ENCODE measurements at regions not wholly inside any gene's neighbourhood (a gene's known extent, or its start where the extent isn't known, plus 50 kb on each side); places are given as distances from the start of the nearest gene placed in this dataset.

- peaks cover 0 to 23% (median 2%) of the 10 kb centered on the region in 11 donors for H3K9me3 Mint-ChIP-seq
- no peak overlapping the region for H3K4me3 Mint-ChIP-seq
- DNase-seq (no peak), ATAC-seq (no peak)
- Histone ChIP-seq H3K4me3 (ENCODE audit: low read length) (no peak overlapping the region), H3K27ac (ENCODE audit: low read depth, low read length) (no peak overlapping the region), H3K9me3 (ENCODE audit: control insufficient read depth in 2 of 3, low read length in 3 of 3) (peaks cover 0 to 12% (median 0%) of the 10 kb centered on the region in 3 experiments), H3K36me3 (ENCODE audit: control insufficient read depth in 2 of 3, insufficient read depth in 3 of 3, low read length in 3 of 3) (no peaks in the 10 kb centered on the region), H3K4me1 (ENCODE audit: control insufficient read depth in 2 of 2, insufficient read depth in 2 of 2, low read length in 2 of 2) (no peaks in the 10 kb centered on the region), H3K27me3 (ENCODE audit: control insufficient read depth in 2 of 2, insufficient read depth in 2 of 2, low read length in 2 of 2) (no peaks in the 10 kb centered on the region)
- H3K4me1 Mint-ChIP-seq = no peaks in the 10 kb centered on the region
- POLR2A ChIA-PET = no interaction called here
- H3K27ac Mint-ChIP-seq = no peak overlapping the region
- no peaks in the 10 kb centered on the region for H3K27me3 Mint-ChIP-seq
- intact Hi-C loops (cut with micrococcal nuclease) = no loop called here
- CTCF ChIA-PET = no interaction called here
- H3K36me3 Mint-ChIP-seq = no peaks in the 10 kb centered on the region
These were observed 684.0 kb upstream of the AADAT start for GRCh38 chr4:170773709-170774273.

GRCh38 chr4:170772429-170772828 is 682.7 kb upstream of the AADAT start:
- Mint-ChIP-seq H3K27ac (no peak overlapping the region), H3K27me3 (no peaks in the 10 kb centered on the region), H3K4me1 (no peaks in the 10 kb centered on the region), H3K4me3 (no peak overlapping the region), H3K9me3 (peaks cover 0 to 14% (median 0%) of the 10 kb centered on the region in 11 donors), H3K36me3 (no peaks in the 10 kb centered on the region)
- Histone ChIP-seq H3K36me3 (ENCODE audit: control insufficient read depth in 2 of 3, insufficient read depth in 3 of 3, low read length in 3 of 3) (no peaks in the 10 kb centered on the region), H3K27ac (ENCODE audit: low read depth, low read length) (no peak overlapping the region), H3K4me1 (ENCODE audit: control insufficient read depth in 2 of 2, insufficient read depth in 2 of 2, low read length in 2 of 2) (no peaks in the 10 kb centered on the region), H3K27me3 (ENCODE audit: control insufficient read depth in 2 of 2, insufficient read depth in 2 of 2, low read length in 2 of 2) (no peaks in the 10 kb centered on the region), H3K9me3 (ENCODE audit: control insufficient read depth in 2 of 3, low read length in 3 of 3) (peaks cover 0 to 7% (median 0%) of the 10 kb centered on the region in 3 experiments), H3K4me3 (ENCODE audit: low read length) (no peak overlapping the region)
- intact Hi-C loops (cut with micrococcal nuclease) = no loop called here
- ATAC-seq (no peak), DNase-seq (no peak)
- ChIA-PET POLR2A (no interaction called here), CTCF (no interaction called here)

- Histone ChIP-seq H3K27ac (ENCODE audit: low read depth, low read length) (no peak overlapping the region), H3K27me3 (ENCODE audit: control insufficient read depth in 2 of 2, insufficient read depth in 2 of 2, low read length in 2 of 2) (no peaks in the 10 kb centered on the region), H3K4me1 (ENCODE audit: control insufficient read depth in 2 of 2, insufficient read depth in 2 of 2, low read length in 2 of 2) (no peaks in the 10 kb centered on the region), H3K36me3 (ENCODE audit: control insufficient read depth in 2 of 3, insufficient read depth in 3 of 3, low read length in 3 of 3) (no peaks in the 10 kb centered on the region), H3K9me3 (ENCODE audit: control insufficient read depth in 2 of 3, low read length in 3 of 3) (no peaks in the 10 kb centered on the region), H3K4me3 (ENCODE audit: low read length) (no peak overlapping the region)
- Mint-ChIP-seq H3K27ac (no peak overlapping the region), H3K27me3 (no peaks in the 10 kb centered on the region), H3K9me3 (peaks cover 0 to 14% (median 0%) of the 10 kb centered on the region in 11 donors), H3K36me3 (no peaks in the 10 kb centered on the region), H3K4me3 (no peak overlapping the region), H3K4me1 (no peaks in the 10 kb centered on the region)
- ChIA-PET CTCF (no interaction called here), POLR2A (no interaction called here)
- intact Hi-C loops (cut with micrococcal nuclease) = no loop called here
- DNase-seq = no peak
- ATAC-seq = no peak
These were observed 680.9 kb upstream of the AADAT start for GRCh38 chr4:170770664-170771063.

- no peak overlapping the region for H3K27ac ChIP-seq (ENCODE audit: low read depth, low read length)
- ChIA-PET CTCF (no interaction called here), POLR2A (no interaction called here)
- Mint-ChIP-seq H3K4me3 (no peak overlapping the region), H3K4me1 (no peaks in the 10 kb centered on the region), H3K27me3 (no peaks in the 10 kb centered on the region), H3K27ac (no peak overlapping the region), H3K36me3 (no peaks in the 10 kb centered on the region), H3K9me3 (peaks cover 0 to 9% (median 0%) of the 10 kb centered on the region in 11 donors)
- H3K4me1 ChIP-seq (ENCODE audit: control insufficient read depth in 2 of 2, insufficient read depth in 2 of 2, low read length in 2 of 2) = no peaks in the 10 kb centered on the region
- H3K9me3 ChIP-seq (ENCODE audit: control insufficient read depth in 2 of 3, low read length in 3 of 3) = no peaks in the 10 kb centered on the region
- intact Hi-C loops (cut with micrococcal nuclease) = no loop called here
- no peaks in the 10 kb centered on the region for H3K36me3 ChIP-seq (ENCODE audit: control insufficient read depth in 2 of 3, insufficient read depth in 3 of 3, low read length in 3 of 3)
- DNase-seq = no peak
- no peak for ATAC-seq
- H3K4me3 ChIP-seq (ENCODE audit: low read length) = no peak overlapping the region
- no peaks in the 10 kb centered on the region for H3K27me3 ChIP-seq (ENCODE audit: control insufficient read depth in 2 of 2, insufficient read depth in 2 of 2, low read length in 2 of 2)
These were observed 680.1 kb upstream of the AADAT start for GRCh38 chr4:170769862-170770261.

GRCh38 chr4:170758988-170759387 is 669.2 kb upstream of the AADAT start:
- CTCF ChIA-PET = no interaction called here

GRCh38 chr4:170750519-170750918 is 660.8 kb upstream of the AADAT start:
- Mint-ChIP-seq H3K27ac (no peak overlapping the region), H3K9me3 (peaks cover 2 to 19% (median 4%) of the 10 kb centered on the region in 11 donors), H3K27me3 (no peaks in the 10 kb centered on the region), H3K4me1 (no peaks in the 10 kb centered on the region), H3K36me3 (no peaks in the 10 kb centered on the region), H3K4me3 (no peak overlapping the region)
- H3K9me3 ChIP-seq (ENCODE audit: control insufficient read depth in 2 of 3, low read length in 3 of 3) = no peaks in the 10 kb centered on the region
- no peak for ATAC-seq
- DNase-seq = no peak
- H3K27me3 ChIP-seq (ENCODE audit: control insufficient read depth in 2 of 2, insufficient read depth in 2 of 2, low read length in 2 of 2) = no peaks in the 10 kb centered on the region
- ChIA-PET CTCF (no interaction called here), POLR2A (no interaction called here)
- no peak overlapping the region for H3K27ac ChIP-seq (ENCODE audit: low read depth, low read length)
- no peaks in the 10 kb centered on the region for H3K4me1 ChIP-seq (ENCODE audit: control insufficient read depth in 2 of 2, insufficient read depth in 2 of 2, low read length in 2 of 2)
- no peak overlapping the region for H3K4me3 ChIP-seq (ENCODE audit: low read length)
- intact Hi-C loops (cut with micrococcal nuclease) = no loop called here
- H3K36me3 ChIP-seq (ENCODE audit: control insufficient read depth in 2 of 3, insufficient read depth in 3 of 3, low read length in 3 of 3) = no peaks in the 10 kb centered on the region

More at GRCh38 chr4:170758988-170759387, 669.2 kb upstream of the AADAT start:
- H3K36me3 Mint-ChIP-seq = no peaks in the 10 kb centered on the region
- H3K4me1 Mint-ChIP-seq = no peaks in the 10 kb centered on the region
- intact Hi-C loops (cut with micrococcal nuclease) = no loop called here
- H3K27ac Mint-ChIP-seq = no peak overlapping the region
- Histone ChIP-seq H3K27ac (ENCODE audit: low read depth, low read length) (no peak overlapping the region), H3K27me3 (ENCODE audit: control insufficient read depth in 2 of 2, insufficient read depth in 2 of 2, low read length in 2 of 2) (no peaks in the 10 kb centered on the region), H3K36me3 (ENCODE audit: control insufficient read depth in 2 of 3, insufficient read depth in 3 of 3, low read length in 3 of 3) (no peaks in the 10 kb centered on the region), H3K4me1 (ENCODE audit: control insufficient read depth in 2 of 2, insufficient read depth in 2 of 2, low read length in 2 of 2) (no peaks in the 10 kb centered on the region), H3K9me3 (ENCODE audit: control insufficient read depth in 2 of 3, low read length in 3 of 3) (no peaks in the 10 kb centered on the region), H3K4me3 (ENCODE audit: low read length) (no peak overlapping the region)
- ATAC-seq (no peak), DNase-seq (no peak)
- no peaks in the 10 kb centered on the region for H3K27me3 Mint-ChIP-seq
- POLR2A ChIA-PET = no interaction called here
- H3K9me3 Mint-ChIP-seq = peaks cover 2 to 18% (median 8%) of the 10 kb centered on the region in 11 donors
- H3K4me3 Mint-ChIP-seq = no peak overlapping the region

- POLR2A ChIA-PET = no interaction called here
These were observed 659.2 kb upstream of the AADAT start for GRCh38 chr4:170748975-170749374.

More at GRCh38 chr4:170748975-170749374, 659.2 kb upstream of the AADAT start:
- no peak overlapping the region for H3K27ac ChIP-seq (ENCODE audit: low read depth, low read length)
- H3K9me3 ChIP-seq (ENCODE audit: control insufficient read depth in 2 of 3, low read length in 3 of 3) = no peaks in the 10 kb centered on the region
- CTCF ChIA-PET = no interaction called here
- no peaks in the 10 kb centered on the region for H3K36me3 Mint-ChIP-seq
- no peak overlapping the region for H3K4me3 ChIP-seq (ENCODE audit: low read length)
- H3K27ac Mint-ChIP-seq = no peak overlapping the region
- H3K27me3 Mint-ChIP-seq = no peaks in the 10 kb centered on the region
- peaks cover 0 to 13% (median 2%) of the 10 kb centered on the region in 11 donors for H3K9me3 Mint-ChIP-seq
- no peaks in the 10 kb centered on the region for H3K4me1 ChIP-seq (ENCODE audit: control insufficient read depth in 2 of 2, insufficient read depth in 2 of 2, low read length in 2 of 2)
- ATAC-seq (no peak), DNase-seq (no peak)
- H3K27me3 ChIP-seq (ENCODE audit: control insufficient read depth in 2 of 2, insufficient read depth in 2 of 2, low read length in 2 of 2) = no peaks in the 10 kb centered on the region
- no peak overlapping the region for H3K4me3 Mint-ChIP-seq
- H3K4me1 Mint-ChIP-seq = no peaks in the 10 kb centered on the region
- intact Hi-C loops (cut with micrococcal nuclease) = no loop called here
- no peaks in the 10 kb centered on the region for H3K36me3 ChIP-seq (ENCODE audit: control insufficient read depth in 2 of 3, insufficient read depth in 3 of 3, low read length in 3 of 3)
